SK-N-SH (cell line): ENCODE measurements at regions not wholly inside any gene's neighbourhood (a gene's known extent, or its start where the extent isn't known, plus 50 kb on each side); places are given as distances from the start of the nearest gene placed in this dataset.
A peak's percentile ranks its signal among the peaks of the same experiment; 100 is the strongest.

ENCODE experiments used
- CTCF ChIA-PET: fragments of 300-600, 350-600 bp; formaldehyde crosslinking; extraction: SDS; loops from one replicate; lab custom pipeline; 2021; lab: Yijun Ruan, JAX
- POLR2A ChIA-PET: fragments of 350-600 bp; sonication (Branson Sonifier 250); formaldehyde crosslinking; extraction: SDS; loops from one replicate; lab custom pipeline; 2020; ENCODE audit warnings: antibody characterized with exemption, inconsistent platforms; lab: Yijun Ruan, JAX
- DNase-seq: peaks from one replicate; pipeline ENCODE4 v3.0.0; 2012
- H2AFZ ChIP-seq: fragments of 200-600 bp; sonication (generic); 2 replicates; pipeline ENCODE4 v1.8.1; 2016; ENCODE audit warnings: antibody characterized with exemption, mild to moderate bottlenecking, low read depth
- H3F3A ChIP-seq: fragments of 200-600 bp; sonication (generic); replicated peaks from 2 replicates; pipeline ENCODE3; 2016; ENCODE audit warnings: antibody characterized with exemption, mild to moderate bottlenecking; ENCODE audit not compliant: insufficient read depth
- H3K27ac ChIP-seq, 2 experiments: fragments of 200-500 bp in 1 of 2; fragments of 200-600 bp in 1 of 2; sonication (Bioruptor generic) in 1 of 2; sonication (generic), shearing (Covaris generic) in 1 of 2; 2 replicates each; pipeline versions ENCODE4 v1.5.1 to v1.6.1; 2014 to 2016; ENCODE audit warnings: low read depth in 2 of 2, inconsistent platforms in 1 of 2, low read length in 1 of 2, mild to moderate bottlenecking in 1 of 2, mixed read lengths in 1 of 2
- H3K27me3 ChIP-seq: fragments of 200-600 bp; sonication (generic), shearing (Covaris generic); 2 replicates; pipeline ENCODE4 v1.6.1; 2016; ENCODE audit warnings: mixed run types; ENCODE audit not compliant: insufficient read depth
- H3K36me3 ChIP-seq, 2 experiments: fragments of 200-500 bp in 1 of 2; fragments of 200-600 bp in 1 of 2; sonication (Bioruptor generic) in 1 of 2; sonication (generic) in 1 of 2; replicated peaks in 1 of 2; 2 replicates each; pipeline versions ENCODE3 to v1.5.1; 2014 to 2016; ENCODE audit warnings: low read length in 1 of 2, mild to moderate bottlenecking in 1 of 2; ENCODE audit not compliant: insufficient read depth in 2 of 2, control insufficient read depth in 1 of 2
- H3K4me1 ChIP-seq, 2 experiments: fragments of 200-500 bp in 1 of 2; fragments of 200-600 bp in 1 of 2; sonication (Bioruptor generic) in 1 of 2; sonication (generic), shearing (Covaris generic) in 1 of 2; 2 replicates each; pipeline versions ENCODE4 v1.5.1 to v1.6.1; 2014 to 2016; ENCODE audit warnings: low read depth in 1 of 2, low read length in 1 of 2, mixed run types in 1 of 2; ENCODE audit not compliant: insufficient read depth in 2 of 2, control insufficient read depth in 1 of 2
- H3K4me2 ChIP-seq: fragments of 200-600 bp; sonication (generic), shearing (Covaris generic); 2 replicates; pipeline ENCODE4 v1.6.1; 2017; ENCODE audit warnings: mixed run types
- H3K4me3 ChIP-seq, 2 experiments: fragments of 200-500 bp in 1 of 2; fragments of 200-600 bp in 1 of 2; sonication (Bioruptor generic) in 1 of 2; sonication (generic), shearing (Covaris generic) in 1 of 2; 2 replicates each; pipeline versions ENCODE4 v1.5.1 to v1.8.1; 2014 to 2016; ENCODE audit warnings: low read depth in 2 of 2, inconsistent platforms in 1 of 2, low read length in 1 of 2, mild to moderate bottlenecking in 1 of 2, mixed read lengths in 1 of 2, moderate library complexity in 1 of 2
- H3K79me2 ChIP-seq: fragments of 200-600 bp; sonication (generic); 2 replicates; pipeline ENCODE4 v1.8.1; 2017; ENCODE audit warnings: mild to moderate bottlenecking; ENCODE audit not compliant: insufficient read depth
- H3K9ac ChIP-seq: fragments of 200-600 bp; sonication (generic); 2 replicates; pipeline ENCODE4 v1.6.1; 2017; ENCODE audit warnings: mixed run types
- H3K9me2 ChIP-seq: fragments of 200-600 bp; sonication (generic); 2 replicates; pipeline ENCODE4 v1.6.1; 2017; ENCODE audit warnings: mixed run types
- H3K9me3 ChIP-seq: fragments of 200-600 bp; sonication (generic); 2 replicates; pipeline ENCODE4 v1.6.1; 2017; ENCODE audit warnings: mixed run types, mild to moderate bottlenecking, moderate library complexity
- H4K20me1 ChIP-seq: fragments of 200-600 bp; sonication (generic); 2 replicates; pipeline ENCODE4 v1.6.1; 2017; ENCODE audit warnings: mild to moderate bottlenecking, mixed run types; ENCODE audit not compliant: insufficient read depth
- CHD2 ChIP-seq: fragments of 150-350 bp; IDR thresholded peaks from 2 replicates; pipeline ENCODE4 v1.6.1; 2018; ENCODE audit warnings: low read length; ENCODE audit not compliant: partially characterized antibody
- EP300 ChIP-seq, 2 experiments: IDR thresholded peaks; 2 replicates each; pipeline versions ENCODE4 v1.4.0 to v1.6.1; 2012; ENCODE audit warnings: borderline replicate concordance in 1 of 2, low read depth in 1 of 2, low read length in 1 of 2
- EZH2phosphoT487 ChIP-seq: fragments of 200-600 bp; sonication (generic); IDR thresholded peaks from 2 replicates; pipeline ENCODE4 v1.6.1; 2017; ENCODE audit warnings: low read depth, mixed run types, mild to moderate bottlenecking, antibody characterized with exemption, moderate library complexity, borderline replicate concordance
- FOSL2 ChIP-seq: IDR thresholded peaks from 2 replicates; pipeline ENCODE4 v1.4.0; 2012; ENCODE audit warnings: low read depth, mild to moderate bottlenecking, moderate library complexity, borderline replicate concordance
- FOXJ3 ChIP-seq: sonication (generic); formaldehyde crosslinking; IDR thresholded peaks from 2 replicates; pipeline ENCODE4 v1.5.1; 2020; ENCODE audit warnings: mild to moderate bottlenecking, missing genetic modification reagents
- GATA2 ChIP-seq: sonication (generic); formaldehyde crosslinking; IDR thresholded peaks from 2 replicates; pipeline ENCODE4 v1.5.0; 2020; ENCODE audit warnings: mild to moderate bottlenecking, missing genetic modification reagents
- MXI1 ChIP-seq: IDR thresholded peaks from 2 replicates; pipeline ENCODE4 v1.6.1; 2012; ENCODE audit warnings: mild to moderate bottlenecking, low read depth, low read length, improper control_type of control experiment
- NFIC ChIP-seq: IDR thresholded peaks from 2 replicates; pipeline ENCODE4 v1.4.0; 2012; ENCODE audit warnings: borderline replicate concordance
- RAD21 ChIP-seq: IDR thresholded peaks from 2 replicates; pipeline ENCODE4 v1.6.1; 2012; ENCODE audit warnings: mild to moderate bottlenecking, low read length
- RCOR1 ChIP-seq: fragments of 150-350 bp; IDR thresholded peaks from 2 replicates; pipeline ENCODE4 v1.6.1; 2017; ENCODE audit warnings: antibody characterized with exemption, low read length
- RFX5 ChIP-seq: IDR thresholded peaks from 2 replicates; pipeline ENCODE4 v1.6.1; 2012; ENCODE audit warnings: mild to moderate bottlenecking, improper control_type of control experiment, low read length
- RXRA ChIP-seq: IDR thresholded peaks from 2 replicates; pipeline ENCODE4 v1.4.0; 2012; ENCODE audit warnings: low read depth, mild to moderate bottlenecking, borderline replicate concordance
- SIN3A ChIP-seq: IDR thresholded peaks from 2 replicates; pipeline ENCODE4 v1.6.1; 2012; ENCODE audit warnings: low read depth, mild to moderate bottlenecking, low read length, moderate library complexity, borderline replicate concordance
- TAF1 ChIP-seq: IDR thresholded peaks from 2 replicates; pipeline ENCODE4 v1.6.1; 2012; ENCODE audit warnings: low read depth, mild to moderate bottlenecking, low read length, moderate library complexity, borderline replicate concordance
- TCF12 ChIP-seq: IDR thresholded peaks from 2 replicates; pipeline ENCODE4 v1.4.0; 2012
- TEAD4 ChIP-seq: IDR thresholded peaks from 2 replicates; pipeline ENCODE4 v1.4.0; 2012; ENCODE audit warnings: mild to moderate bottlenecking, borderline replicate concordance; ENCODE audit not compliant: insufficient read depth
- YY1 ChIP-seq: IDR thresholded peaks from 2 replicates; pipeline ENCODE4 v1.4.0; 2012; ENCODE audit warnings: low read depth, mild to moderate bottlenecking
- WGBS: methylation state at CpG from one replicate; pipeline ENCODE4 v1.1.6; 2017; ENCODE audit warnings: low lambda C conversion rate; 5-methylcytosine and 5-hydroxymethylcytosine counted together
- TF ChIP-seq, protein P1 (sequence below): IDR thresholded peaks from 2 replicates; pipeline ENCODE4; 2012
- TF ChIP-seq, protein P2 (sequence below): fragments of 150-350 bp; IDR thresholded peaks from 2 replicates; pipeline ENCODE4 v1.6.1; 2016; ENCODE audit warnings: mild to moderate bottlenecking, low read depth, low read length
- TF ChIP-seq, protein P3 (sequence below): IDR thresholded peaks from 2 replicates; pipeline ENCODE4 v1.4.0; 2012; ENCODE audit warnings: low read depth
- TF ChIP-seq, protein P4 (sequence below): fragments of 150-350 bp; IDR thresholded peaks from 2 replicates; pipeline ENCODE4 v1.6.1; 2017; ENCODE audit warnings: antibody characterized with exemption, low read length, low read depth, borderline replicate concordance

DNA sequence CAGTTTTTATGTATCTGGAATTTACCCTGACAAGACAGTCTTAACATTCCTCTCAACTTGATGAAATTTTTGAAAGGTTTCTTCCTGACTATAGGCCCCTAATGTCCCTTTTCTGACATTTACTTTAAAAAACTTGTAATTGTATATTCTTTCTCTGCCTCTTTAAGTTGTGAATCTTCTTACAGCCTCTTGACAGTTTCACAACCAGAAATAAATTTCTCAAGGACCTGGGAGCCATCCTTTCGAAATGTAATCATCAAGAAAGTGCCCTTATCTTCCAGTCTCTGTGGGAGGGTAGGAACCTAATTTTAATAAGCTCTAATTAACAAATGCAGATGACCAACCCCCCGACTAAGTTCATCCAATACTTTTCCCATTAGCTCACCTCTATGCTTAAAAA lies 403.6 kb upstream of the GJE1 start:
- ChIA-PET CTCF (interaction anchor here (0.6 kb wide), 1 partner anchor 166 kb away, joined by 3 read pairs; no protein-coding TSS in a partner anchor), POLR2A (no interaction called here)
- no peak overlapping the region for H3K4me3 ChIP-seq
- peaks cover 0 to 3% of the 10 kb centered on the region in 2 experiments for H3K36me3 ChIP-seq
- no peaks in the 10 kb centered on the region for H3K9me2 ChIP-seq
- no peaks in the 10 kb centered on the region for H3K27me3 ChIP-seq
- no peaks in the 10 kb centered on the region; the same call in 1 of the 2 replicates for H3K9me3 ChIP-seq
- WGBS = 33% methylated on average over 2 of the region's 2 CpGs
- DNase-seq = no peak
- no peaks in the 10 kb centered on the region for H3F3A ChIP-seq
- H3K4me1 ChIP-seq = peaks cover 2 to 3% of the 10 kb centered on the region in 2 experiments; a peak in 2 of 4 replicates
- H4K20me1 ChIP-seq = no peaks in the 10 kb centered on the region
- no peaks in the 10 kb centered on the region for H3K79me2 ChIP-seq
- no peak overlapping the region for H3K9ac ChIP-seq
- no peak overlapping the region for H2AFZ ChIP-seq
- no peak overlapping the region for H3K27ac ChIP-seq
- no peak overlapping the region for H3K4me2 ChIP-seq
- TF ChIP-seq EZH2phosphoT487 (no peak), EP300 (IDR thresholded peaks at IDR 0.05; ENCODE audit: borderline replicate concordance in 1 of 2, low read depth in 1 of 2, low read length in 1 of 2) (no peak), TCF12 (no peak), TAF1 (no peak), GATA2 (CRISPR knock-in tag) (no peak), FOSL2 (no peak), SIN3A (no peak), RAD21 (no peak), CHD2 (no peak), NFIC (no peak), FOXJ3 (CRISPR knock-in tag) (no peak), YY1 (no peak), RCOR1 (no peak)
- TF ChIP-seq, protein P1, sequence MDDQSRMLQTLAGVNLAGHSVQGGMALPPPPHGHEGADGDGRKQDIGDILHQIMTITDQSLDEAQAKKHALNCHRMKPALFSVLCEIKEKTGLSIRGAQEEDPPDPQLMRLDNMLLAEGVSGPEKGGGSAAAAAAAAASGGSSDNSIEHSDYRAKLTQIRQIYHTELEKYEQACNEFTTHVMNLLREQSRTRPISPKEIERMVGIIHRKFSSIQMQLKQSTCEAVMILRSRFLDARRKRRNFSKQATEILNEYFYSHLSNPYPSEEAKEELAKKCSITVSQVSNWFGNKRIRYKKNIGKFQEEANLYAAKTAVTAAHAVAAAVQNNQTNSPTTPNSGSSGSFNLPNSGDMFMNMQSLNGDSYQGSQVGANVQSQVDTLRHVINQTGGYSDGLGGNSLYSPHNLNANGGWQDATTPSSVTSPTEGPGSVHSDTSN = no peak
- TF ChIP-seq, protein P2, sequence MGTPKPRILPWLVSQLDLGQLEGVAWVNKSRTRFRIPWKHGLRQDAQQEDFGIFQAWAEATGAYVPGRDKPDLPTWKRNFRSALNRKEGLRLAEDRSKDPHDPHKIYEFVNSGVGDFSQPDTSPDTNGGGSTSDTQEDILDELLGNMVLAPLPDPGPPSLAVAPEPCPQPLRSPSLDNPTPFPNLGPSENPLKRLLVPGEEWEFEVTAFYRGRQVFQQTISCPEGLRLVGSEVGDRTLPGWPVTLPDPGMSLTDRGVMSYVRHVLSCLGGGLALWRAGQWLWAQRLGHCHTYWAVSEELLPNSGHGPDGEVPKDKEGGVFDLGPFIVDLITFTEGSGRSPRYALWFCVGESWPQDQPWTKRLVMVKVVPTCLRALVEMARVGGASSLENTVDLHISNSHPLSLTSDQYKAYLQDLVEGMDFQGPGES = no peak
- TF ChIP-seq, protein P3, sequence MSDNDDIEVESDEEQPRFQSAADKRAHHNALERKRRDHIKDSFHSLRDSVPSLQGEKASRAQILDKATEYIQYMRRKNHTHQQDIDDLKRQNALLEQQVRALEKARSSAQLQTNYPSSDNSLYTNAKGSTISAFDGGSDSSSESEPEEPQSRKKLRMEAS = no peak
- TF ChIP-seq, all 33 proteins: peak for 0

- ChIA-PET CTCF (no interaction called here), POLR2A (no interaction called here)
- H3K36me3 ChIP-seq = peaks cover 0 to 3% of the 10 kb centered on the region in 2 experiments
- peak overlapping the region; percentile 35; the same call in 1 of the 2 replicates for H2AFZ ChIP-seq
- no peak overlapping the region for H3K27ac ChIP-seq
- no peaks in the 10 kb centered on the region for H3F3A ChIP-seq
- H3K27me3 ChIP-seq = no peaks in the 10 kb centered on the region
- H3K79me2 ChIP-seq = no peaks in the 10 kb centered on the region
- peak overlapping the region; percentile 17 to 40; a peak in 3 of 4 replicates for H3K4me3 ChIP-seq
- DNase-seq = no peak
- WGBS = 30% methylated on average over 4 of the region's 4 CpGs
- peak overlapping the region; percentile 68 for H3K4me2 ChIP-seq
- H3K4me1 ChIP-seq = peaks cover 2 to 3% of the 10 kb centered on the region in 2 experiments; a peak in 2 of 4 replicates
- H3K9me2 ChIP-seq = no peaks in the 10 kb centered on the region
- no peaks in the 10 kb centered on the region for H4K20me1 ChIP-seq
- H3K9ac ChIP-seq = no peak overlapping the region
- H3K9me3 ChIP-seq = no peaks in the 10 kb centered on the region; the same call in 1 of the 2 replicates
- TF ChIP-seq RXRA (no peak), EP300 (IDR thresholded peaks at IDR 0.05; ENCODE audit: borderline replicate concordance in 1 of 2, low read depth in 1 of 2, low read length in 1 of 2) (no peak), FOXJ3 (CRISPR knock-in tag) (no peak), TEAD4 (no peak), CHD2 (no peak), NFIC (no peak), RFX5 (no peak), EZH2phosphoT487 (no peak), RCOR1 (no peak), MXI1 (no peak)
- TF ChIP-seq, protein P4, sequence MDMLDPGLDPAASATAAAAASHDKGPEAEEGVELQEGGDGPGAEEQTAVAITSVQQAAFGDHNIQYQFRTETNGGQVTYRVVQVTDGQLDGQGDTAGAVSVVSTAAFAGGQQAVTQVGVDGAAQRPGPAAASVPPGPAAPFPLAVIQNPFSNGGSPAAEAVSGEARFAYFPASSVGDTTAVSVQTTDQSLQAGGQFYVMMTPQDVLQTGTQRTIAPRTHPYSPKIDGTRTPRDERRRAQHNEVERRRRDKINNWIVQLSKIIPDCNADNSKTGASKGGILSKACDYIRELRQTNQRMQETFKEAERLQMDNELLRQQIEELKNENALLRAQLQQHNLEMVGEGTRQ = no peak
- TF ChIP-seq, protein P3 = no peak
- TF ChIP-seq, protein P2 = no peak
Observed at GRCh38 chr6:141728330-141728729, 404.4 kb upstream of the GJE1 start.
